Retina (tissue), 1 donor: ENCODE measurements at regions not wholly inside any gene's neighbourhood (a gene's known extent, or its start where the extent isn't known, plus 50 kb on each side); places are given as distances from the start of the nearest gene placed in this dataset.

Experiments used
- DNase-seq: peaks from one replicate; pipeline ENCODE4 v3.0.0-alpha.2; 2016

DNA sequence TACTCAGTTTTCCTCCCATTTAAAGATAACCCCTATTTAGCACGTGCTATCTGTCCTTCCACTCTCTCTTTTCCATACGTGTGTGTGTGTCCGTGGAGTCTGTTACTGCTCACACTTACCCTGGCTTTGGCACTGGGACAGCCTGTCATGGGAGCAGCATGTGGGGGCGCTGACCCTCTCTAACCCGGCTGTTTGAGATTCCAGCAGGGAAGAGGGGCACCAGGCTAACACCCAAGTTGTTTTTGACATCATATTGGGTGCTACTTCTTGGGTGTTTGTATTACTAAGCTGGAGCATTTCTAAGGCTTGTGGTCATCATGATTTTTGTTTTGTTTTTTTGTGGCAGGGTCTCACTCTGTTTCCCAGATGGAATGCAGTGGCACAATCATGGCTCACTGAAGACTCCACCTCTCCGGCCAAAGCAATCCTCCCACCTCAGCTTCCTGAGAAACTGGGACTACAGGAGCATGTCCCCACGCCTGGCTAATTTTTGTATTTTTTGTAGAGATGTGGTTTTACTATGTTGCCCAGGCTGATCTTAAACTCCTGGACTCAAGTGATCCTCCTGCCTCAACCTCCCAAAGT is 56.9 kb upstream of the SIMC1 start:
- DNase-seq, result no peak

DNA sequence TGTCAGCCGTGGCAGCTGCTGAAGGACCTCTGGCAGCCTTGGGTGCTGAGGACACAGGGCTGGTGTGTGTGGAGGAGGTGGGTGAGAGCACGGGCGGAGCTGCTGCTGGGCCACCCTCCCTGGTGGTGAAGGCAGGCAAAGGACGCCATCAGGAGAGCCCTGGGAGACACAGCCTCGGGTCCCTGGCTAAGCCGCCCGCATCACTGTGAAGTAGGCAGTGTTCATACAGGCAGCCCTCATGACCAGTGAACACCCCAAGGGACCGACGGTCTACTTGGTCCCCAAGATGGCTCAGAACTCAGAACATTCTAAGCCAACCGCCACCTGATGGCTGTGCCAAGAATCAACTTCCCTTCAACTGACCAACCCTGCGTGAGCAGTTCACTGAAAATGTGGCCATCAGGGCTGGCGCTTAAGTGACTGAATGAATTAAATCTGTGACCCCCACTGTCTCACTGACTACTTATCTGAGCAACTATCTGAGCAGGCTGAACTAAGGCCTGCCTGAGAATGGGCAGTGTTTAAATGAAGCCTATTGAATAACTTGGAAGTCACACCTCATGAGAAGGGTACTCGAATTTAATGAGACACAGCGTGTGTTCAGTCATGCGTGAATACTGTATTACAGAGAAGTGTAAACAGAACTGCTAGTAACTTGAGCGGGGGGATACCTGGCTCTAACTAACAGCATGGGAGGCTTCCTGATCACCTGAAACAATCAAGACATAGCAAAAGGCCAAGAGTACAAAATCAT is 54.7 kb upstream of the SIMC1 start:
- DNase-seq, result peak; percentile 31

DNA sequence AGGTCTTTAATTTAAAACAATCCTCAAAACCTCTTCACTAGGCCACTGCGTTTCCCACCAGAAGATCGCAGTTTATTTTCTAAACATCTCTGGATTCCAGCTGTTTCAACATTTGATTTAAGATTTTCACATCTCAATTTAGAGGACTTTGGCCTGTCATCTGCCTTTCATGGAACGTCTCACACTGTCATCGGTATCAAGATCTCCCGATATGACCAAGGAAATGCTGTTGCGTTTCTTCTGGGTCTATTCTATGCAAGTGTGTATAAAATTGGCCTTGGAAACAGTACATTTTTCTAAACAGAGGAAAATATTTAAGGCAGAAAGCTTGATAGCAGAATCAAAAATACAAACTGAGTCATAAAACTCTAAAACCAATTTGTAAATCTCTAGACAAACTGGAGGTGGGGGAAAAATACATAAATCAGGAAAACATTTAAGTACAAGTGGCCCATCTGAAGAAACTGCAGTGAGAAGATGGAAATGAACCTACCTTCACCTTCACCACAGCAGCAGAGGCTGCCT is 53.6 kb upstream of the SIMC1 start:
- DNase-seq, result no peak

DNA sequence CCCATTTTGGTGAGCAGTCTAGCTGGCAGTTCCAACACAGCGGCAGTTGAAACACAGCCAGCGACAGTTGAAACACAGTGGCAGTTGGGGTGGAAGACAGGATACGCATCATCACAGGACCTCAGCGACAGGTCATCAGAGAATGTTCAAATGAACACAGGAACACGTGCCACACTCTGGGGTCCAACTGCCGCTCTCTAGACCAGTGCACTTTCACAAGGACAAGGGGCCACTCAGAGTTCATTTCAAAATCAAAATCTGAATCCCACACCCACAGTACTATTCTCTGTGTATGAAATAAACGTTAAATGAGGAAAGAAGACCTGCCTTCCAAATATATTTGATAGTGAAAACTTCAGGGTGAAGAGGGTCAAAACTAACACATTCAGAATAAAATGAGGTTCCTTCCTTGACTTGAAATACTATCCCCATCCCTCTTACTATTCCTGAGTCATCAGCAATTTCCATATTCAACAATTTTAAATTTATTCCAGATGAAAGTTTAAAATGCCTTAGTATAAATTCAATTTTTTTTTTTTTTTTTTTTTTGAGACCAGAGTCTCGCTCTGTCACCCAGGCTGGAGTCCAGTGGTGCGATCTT is 53.0 kb upstream of the SIMC1 start:
- no peak for DNase-seq

DNA sequence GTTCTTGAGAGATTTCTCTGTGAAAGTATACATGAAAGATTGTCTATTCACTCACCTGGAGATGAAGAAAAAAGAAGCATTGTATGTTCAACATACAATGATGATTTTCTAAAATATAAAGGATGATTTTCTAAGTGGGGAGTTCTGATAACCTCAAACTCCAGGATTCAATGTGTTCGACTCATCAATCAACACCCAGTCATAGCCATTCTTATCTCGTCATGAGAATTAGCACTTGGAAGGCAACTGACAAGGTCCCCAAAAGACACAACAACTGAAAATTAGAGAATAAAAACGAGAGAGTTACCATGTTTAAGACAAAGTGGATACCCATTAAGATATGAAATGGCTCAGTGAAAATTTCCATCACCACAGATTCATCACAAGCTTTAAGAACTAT is 52.1 kb upstream of the SIMC1 start:
- no peak for DNase-seq

DNA sequence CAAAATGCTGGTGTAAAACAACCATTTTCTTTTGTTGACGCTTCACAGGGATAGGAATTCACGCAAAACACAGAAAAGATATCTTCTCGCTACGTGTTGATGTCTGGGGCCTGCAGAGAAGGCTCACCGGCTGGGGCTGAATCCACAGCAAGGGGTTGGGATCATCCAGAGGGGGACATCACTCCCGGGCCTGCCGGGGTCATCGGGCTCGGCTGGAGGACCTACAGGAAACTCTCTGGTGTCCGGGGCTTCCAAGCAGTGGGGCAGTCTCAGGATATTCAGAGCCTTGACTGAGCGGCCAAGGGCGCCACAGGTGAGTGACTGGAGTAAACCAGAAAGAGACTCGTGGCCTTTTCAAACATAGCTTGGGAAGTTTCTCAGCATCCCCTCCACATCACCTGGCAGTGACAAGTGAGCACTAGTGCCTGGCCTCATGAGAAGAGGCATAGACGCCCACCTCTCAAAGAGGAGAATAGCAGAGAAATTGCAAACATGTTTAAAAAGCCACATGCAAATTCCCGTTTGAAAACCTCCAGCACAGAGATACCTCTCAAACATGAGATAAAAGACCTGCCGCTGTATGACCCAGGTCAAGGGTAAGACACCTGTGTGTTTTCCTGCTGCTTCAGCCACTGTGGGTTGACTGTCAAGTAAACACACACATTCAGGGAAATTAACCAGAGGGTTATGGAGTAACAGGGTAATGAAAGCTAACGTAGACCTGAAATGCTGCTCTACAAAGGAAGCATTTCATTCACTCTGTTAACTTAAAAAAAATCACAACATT is 50.8 kb upstream of the SIMC1 start:
- no peak for DNase-seq

DNA sequence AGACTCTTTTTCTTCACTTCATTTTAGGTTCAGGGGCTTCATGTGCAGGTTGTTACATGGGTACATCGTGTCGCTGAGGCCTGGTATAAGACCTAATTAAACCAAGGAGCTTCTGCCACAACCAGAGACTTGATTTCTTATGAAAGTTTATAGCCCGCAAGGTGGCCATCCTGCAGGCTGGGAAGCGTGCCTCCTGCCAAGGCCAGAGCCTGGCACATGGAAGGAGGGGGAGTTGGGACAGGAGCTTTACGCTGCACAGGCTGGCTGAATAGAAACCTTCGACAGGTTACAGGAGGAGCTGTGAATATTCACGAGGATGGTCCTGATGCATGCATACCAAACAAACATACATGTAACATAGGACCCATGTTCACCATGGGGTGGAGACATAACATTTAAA is 50.1 kb upstream of the SIMC1 start:
- no peak for DNase-seq
